NAMALWA (cell line): ENCODE measurements at regions not wholly inside any gene's neighbourhood (a gene's known extent, or its start where the extent isn't known, plus 50 kb on each side); places are given as distances from the start of the nearest gene placed in this dataset.
"Not testable (repeated sequence)": the region's sequence is repeated elsewhere in the genome, so short reads cannot be mapped to it uniquely, and the experiment has no call there.

Experiments
- DNase-seq: peaks from one replicate; pipeline ENCODE4 v3.0.0-alpha.2; 2015; ENCODE audit warnings: low spot score

- DNase-seq, result no peak
These were observed 285.5 kb downstream of the USP46 start for GRCh38 chr4:52373650-52374049.

GRCh38 chr4:52374877-52375276, 284.2 kb downstream of the USP46 start:
- DNase-seq, result no peak

GRCh38 chr4:52376132-52376704, 282.9 kb downstream of the USP46 start:
- DNase-seq, result peak; percentile 61

GRCh38 chr4:52377563-52377962, 281.5 kb downstream of the USP46 start:
- DNase-seq, result no peak

- no peak for DNase-seq
These were observed 251.6 kb downstream of the USP46 start for GRCh38 chr4:52407545-52407944.

GRCh38 chr4:52408032-52408431, 251.1 kb downstream of the USP46 start:
- DNase-seq, result no peak

- DNase-seq, result no peak
These were observed 250.6 kb downstream of the USP46 start for GRCh38 chr4:52408471-52408870.

GRCh38 chr4:52409766-52410165, 249.3 kb downstream of the USP46 start:
- DNase-seq, result not testable (repeated sequence)

- no peak for DNase-seq
These were observed 248.1 kb downstream of the USP46 start for GRCh38 chr4:52410971-52411370.

- no peak for DNase-seq
These were observed 238.8 kb downstream of the USP46 start for GRCh38 chr4:52420330-52420729.

GRCh38 chr4:52421811-52422213, 237.3 kb downstream of the USP46 start:
- no peak for DNase-seq

GRCh38 chr4:52423967-52424366, 235.1 kb downstream of the USP46 start:
- no peak for DNase-seq

GRCh38 chr4:52425751-52426326, 233.3 kb downstream of the USP46 start:
- DNase-seq, result no peak

GRCh38 chr4:52431410-52431809, 227.7 kb downstream of the USP46 start:
- no peak for DNase-seq

GRCh38 chr4:52431869-52432268, 227.2 kb downstream of the USP46 start:
- DNase-seq, result no peak

- not testable (repeated sequence) for DNase-seq
These were observed 216.6 kb downstream of the USP46 start for GRCh38 chr4:52442524-52442923.

GRCh38 chr4:52472444-52472843, 186.7 kb downstream of the USP46 start:
- DNase-seq, result no peak

- no peak for DNase-seq
These were observed 181.8 kb downstream of the USP46 start for GRCh38 chr4:52477191-52477780.

- DNase-seq, result no peak
These were observed 175.8 kb downstream of the USP46 start for GRCh38 chr4:52483186-52483890.

- DNase-seq, result no peak
These were observed 151.3 kb downstream of the USP46 start for GRCh38 chr4:52507774-52508173.

GRCh38 chr4:52510939-52511565, 148.0 kb downstream of the USP46 start:
- no peak for DNase-seq

- no peak for DNase-seq
These were observed 147.3 kb downstream of the USP46 start for GRCh38 chr4:52511825-52512224.

GRCh38 chr4:52512291-52512690, 146.8 kb downstream of the USP46 start:
- no peak for DNase-seq
